Trophoblast cell (in vitro differentiated cells and primary cell): ENCODE measurements at regions not wholly inside any gene's neighbourhood (a gene's known extent, or its start where the extent isn't known, plus 50 kb on each side); places are given as distances from the start of the nearest gene placed in this dataset.

Experiments used
- DNase-seq, 2 donors: peaks; one replicate each; pipeline ENCODE4 v3.0.0-alpha.2; 2016
- H2AFZ ChIP-seq: 2 replicates; pipeline ENCODE4 v1.6.1; 2013; ENCODE audit warnings: low read length, moderate library complexity, mild to moderate bottlenecking; ENCODE audit not compliant: insufficient read depth, poor library complexity
- H2AK5ac ChIP-seq: 2 replicates; pipeline ENCODE4 v1.6.1; 2013; ENCODE audit warnings: mild to moderate bottlenecking, low read length
- H2BK120ac ChIP-seq: 2 replicates; pipeline ENCODE4 v1.6.1; 2013; ENCODE audit warnings: low read length, mild to moderate bottlenecking, moderate library complexity; ENCODE audit not compliant: insufficient read depth, poor library complexity
- H2BK12ac ChIP-seq: 2 replicates; pipeline ENCODE4 v1.6.1; 2013; ENCODE audit warnings: mild to moderate bottlenecking, low read length, moderate library complexity
- H2BK5ac ChIP-seq: 2 replicates; pipeline ENCODE4 v1.6.1; 2013; ENCODE audit warnings: low read length, low read depth, moderate library complexity, mild to moderate bottlenecking; ENCODE audit not compliant: poor library complexity
- H3K14ac ChIP-seq: 2 replicates; pipeline ENCODE4 v1.6.1; 2013; ENCODE audit warnings: mild to moderate bottlenecking, low read length
- H3K18ac ChIP-seq: 2 replicates; pipeline ENCODE4 v1.6.1; 2013; ENCODE audit warnings: mild to moderate bottlenecking, low read length
- H3K23ac ChIP-seq: 2 replicates; pipeline ENCODE4 v1.6.1; 2013; ENCODE audit warnings: low read length
- H3K27ac ChIP-seq: 2 replicates; pipeline ENCODE4 v1.5.1; 2013; ENCODE audit warnings: low read depth, mild to moderate bottlenecking, inconsistent platforms, low read length, moderate library complexity
- H3K27me3 ChIP-seq: 2 replicates; pipeline ENCODE4 v1.6.1; 2013; ENCODE audit warnings: inconsistent platforms, mild to moderate bottlenecking, low read length, moderate library complexity; ENCODE audit not compliant: insufficient read depth
- H3K36me3 ChIP-seq, 2 experiments: 1 replicate in 1 of 2; 2 replicates in 1 of 2; pipeline ENCODE4 v1.6.1; 2013; ENCODE audit warnings: low read length in 2 of 2, mild to moderate bottlenecking in 2 of 2, moderate library complexity in 1 of 2; ENCODE audit not compliant: insufficient read depth in 2 of 2, control insufficient read depth in 1 of 2
- H3K4ac ChIP-seq: 2 replicates; pipeline ENCODE4 v1.6.1; 2013; ENCODE audit warnings: low read depth, mild to moderate bottlenecking, low read length, moderate library complexity
- H3K4me1 ChIP-seq, 2 experiments: 1 replicate in 1 of 2; 2 replicates in 1 of 2; pipeline ENCODE4 v1.6.1; 2013; ENCODE audit warnings: low read length in 2 of 2, mild to moderate bottlenecking in 2 of 2, moderate library complexity in 1 of 2; ENCODE audit not compliant: insufficient read depth in 2 of 2, control insufficient read depth in 1 of 2
- H3K4me2 ChIP-seq: 2 replicates; pipeline ENCODE4 v1.6.1; 2013; ENCODE audit warnings: inconsistent platforms, mild to moderate bottlenecking, low read length, moderate library complexity
- H3K4me3 ChIP-seq: 2 replicates; pipeline ENCODE4 v1.5.1; 2013; ENCODE audit warnings: mild to moderate bottlenecking, low read depth, low read length, inconsistent platforms
- H3K79me1 ChIP-seq: one replicate; pipeline ENCODE4 v1.6.1; 2013; ENCODE audit warnings: low read length
- H3K79me2 ChIP-seq: 2 replicates; pipeline ENCODE4 v1.6.1; 2013; ENCODE audit warnings: low read length, mild to moderate bottlenecking; ENCODE audit not compliant: control insufficient read depth, insufficient read depth, poor library complexity
- H3K9ac ChIP-seq: 2 replicates; pipeline ENCODE4 v1.6.1; 2013; ENCODE audit warnings: mild to moderate bottlenecking, low read length
- H3K9me3 ChIP-seq: 2 replicates; pipeline ENCODE4 v1.6.1; 2013; ENCODE audit warnings: low read depth, mild to moderate bottlenecking, control low read depth, inconsistent platforms, low read length; ENCODE audit not compliant: insufficient read depth
- H4K12ac ChIP-seq: 2 replicates; pipeline ENCODE4 v1.6.1; 2013; ENCODE audit warnings: low read depth, mild to moderate bottlenecking, low read length, moderate library complexity
- H4K8ac ChIP-seq: 2 replicates; pipeline ENCODE4 v1.6.1; 2013; ENCODE audit warnings: low read depth, mild to moderate bottlenecking, low read length, moderate library complexity
- H4K91ac ChIP-seq: one replicate; pipeline ENCODE4 v1.6.1; 2013; ENCODE audit warnings: low read depth, mild to moderate bottlenecking, low read length, moderate library complexity
- WGBS: extraction: QIAGEN DNeasy Blood & Tissue Kit; methylation state at CpG from one replicate; pipeline ENCODE4 v1.1.7; 2013; ENCODE audit warnings: missing lambda C conversion rate; ENCODE audit not compliant: insufficient read length, insufficient coverage; ENCODE audit errors: extremely low coverage; 5-methylcytosine and 5-hydroxymethylcytosine counted together

- no peak overlapping the region for H4K91ac ChIP-seq
- no peaks in the 10 kb centered on the region for H3K36me3 ChIP-seq
- WGBS, result no CpG with 5 or more reads among the region's 6 CpGs
- no peak overlapping the region for H3K4ac ChIP-seq
- H4K8ac ChIP-seq, result no peak overlapping the region
- H2BK12ac ChIP-seq, result no peak overlapping the region
- no peak overlapping the region for H3K4me2 ChIP-seq
- no peak for DNase-seq
- no peak overlapping the region for H3K18ac ChIP-seq
- H2BK120ac ChIP-seq, result no peak overlapping the region
- H3K23ac ChIP-seq, result no peak overlapping the region
- H3K9me3 ChIP-seq, result peaks cover 4% of the 10 kb centered on the region
- no peak overlapping the region for H3K27ac ChIP-seq
- H2BK5ac ChIP-seq, result no peak overlapping the region
- no peak overlapping the region for H3K4me3 ChIP-seq
- no peak overlapping the region for H3K9ac ChIP-seq
- no peaks in the 10 kb centered on the region for H3K79me1 ChIP-seq
- H3K4me1 ChIP-seq, result peaks cover 0 to 4% of the 10 kb centered on the region in 2 experiments
- no peaks in the 10 kb centered on the region for H3K27me3 ChIP-seq
- no peak overlapping the region for H2AK5ac ChIP-seq
- no peak overlapping the region for H3K14ac ChIP-seq
- no peaks in the 10 kb centered on the region for H3K79me2 ChIP-seq
- no peak overlapping the region for H4K12ac ChIP-seq
- no peak overlapping the region for H2AFZ ChIP-seq
Observed at GRCh38 chr1:4959216-4959615, 304.8 kb downstream of the AJAP1 start.

GRCh38 chr1:4957027-4957426 is 302.6 kb downstream of the AJAP1 start:
- Histone ChIP-seq H3K4me2 (no peak overlapping the region), H3K4me1 (peaks cover 0 to 4% of the 10 kb centered on the region in 2 experiments), H3K9ac (no peak overlapping the region), H3K14ac (no peak overlapping the region), H3K4me3 (no peak overlapping the region), H4K91ac (no peak overlapping the region), H3K27me3 (no peaks in the 10 kb centered on the region), H2AK5ac (no peak overlapping the region), H4K12ac (no peak overlapping the region), H2BK120ac (no peak overlapping the region), H3K79me1 (no peaks in the 10 kb centered on the region), H3K4ac (no peak overlapping the region), H3K23ac (no peak overlapping the region), H3K36me3 (no peaks in the 10 kb centered on the region), H4K8ac (no peak overlapping the region), H2BK5ac (no peak overlapping the region), H3K27ac (no peak overlapping the region), H3K18ac (no peak overlapping the region), H3K79me2 (no peaks in the 10 kb centered on the region), H2AFZ (no peak overlapping the region), H2BK12ac (no peak overlapping the region), H3K9me3 (peaks cover 4% of the 10 kb centered on the region)
- no peak for DNase-seq
- WGBS, result no CpG with 5 or more reads among the region's 4 CpGs

DNA sequence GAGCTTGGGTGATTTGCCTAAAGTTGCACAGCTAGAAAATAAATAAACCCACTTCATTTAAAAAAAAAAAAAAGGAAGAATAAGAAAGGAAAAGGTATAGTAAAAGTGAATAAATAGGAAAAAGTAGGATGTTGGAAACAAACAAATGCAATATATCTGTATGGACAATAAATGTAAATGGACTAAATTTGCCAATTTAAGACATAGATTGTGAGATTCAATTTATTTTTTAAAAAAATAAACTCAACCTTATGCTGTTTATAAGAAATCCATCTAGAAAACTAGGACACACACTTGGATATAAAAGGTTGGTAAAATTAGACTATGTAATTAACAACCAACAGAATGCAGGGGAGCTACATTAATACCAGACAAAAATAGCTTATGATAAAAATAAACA is 300.0 kb downstream of the AJAP1 start:
- H2BK12ac ChIP-seq, result no peak overlapping the region

DNA sequence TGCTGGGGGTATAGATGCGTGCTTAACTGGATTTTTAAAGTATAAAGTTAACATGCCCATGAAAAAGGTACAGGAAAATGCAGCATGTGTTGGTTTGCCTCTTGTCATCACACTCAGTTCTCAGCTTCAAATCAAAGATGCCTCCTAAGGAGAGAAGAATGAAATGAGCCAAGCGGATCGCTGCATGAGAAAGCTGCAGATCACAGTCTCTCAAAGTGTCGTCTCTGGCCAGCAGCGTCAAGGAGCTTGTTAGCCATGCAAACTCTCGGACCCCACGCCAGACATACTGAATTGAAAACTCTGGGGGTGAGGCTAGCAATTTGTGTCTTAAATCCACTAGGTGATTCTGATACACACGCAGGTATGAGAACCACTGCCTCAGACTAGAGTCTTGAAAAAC is 297.2 kb downstream of the AJAP1 start:
- H3K27me3 ChIP-seq, result no peaks in the 10 kb centered on the region
- no peaks in the 10 kb centered on the region for H3K4me1 ChIP-seq
- H3K9ac ChIP-seq, result no peak overlapping the region

More for the DNA sequence above, 300.0 kb downstream of the AJAP1 start:
- no peak overlapping the region for H2AFZ ChIP-seq
- no peak overlapping the region for H2BK5ac ChIP-seq
- no peaks in the 10 kb centered on the region for H3K27me3 ChIP-seq
- no peak overlapping the region for H3K9ac ChIP-seq
- H3K27ac ChIP-seq, result no peak overlapping the region
- no peak overlapping the region for H3K23ac ChIP-seq
- DNase-seq, result no peak
- H3K9me3 ChIP-seq, result peaks cover 4% of the 10 kb centered on the region
- H3K4me2 ChIP-seq, result no peak overlapping the region
- no peaks in the 10 kb centered on the region for H3K4me1 ChIP-seq
- H3K18ac ChIP-seq, result no peak overlapping the region
- no peaks in the 10 kb centered on the region for H3K36me3 ChIP-seq
- no peak overlapping the region for H3K14ac ChIP-seq
- no peaks in the 10 kb centered on the region for H3K79me2 ChIP-seq
- H3K4me3 ChIP-seq, result no peak overlapping the region
- no peak overlapping the region for H4K8ac ChIP-seq
- H4K12ac ChIP-seq, result no peak overlapping the region
- no peaks in the 10 kb centered on the region for H3K79me1 ChIP-seq
- H2BK120ac ChIP-seq, result no peak overlapping the region
- H4K91ac ChIP-seq, result no peak overlapping the region
- no peak overlapping the region for H2AK5ac ChIP-seq
- H3K4ac ChIP-seq, result no peak overlapping the region

More for the DNA sequence above, 297.2 kb downstream of the AJAP1 start:
- WGBS, result no CpG with 5 or more reads among the region's 8 CpGs
- DNase-seq, result no peak
- no peak overlapping the region for H3K18ac ChIP-seq
- H4K91ac ChIP-seq, result no peak overlapping the region
- no peaks in the 10 kb centered on the region for H3K79me2 ChIP-seq
- H4K12ac ChIP-seq, result no peak overlapping the region
- no peak overlapping the region for H2AK5ac ChIP-seq
- no peak overlapping the region for H2BK120ac ChIP-seq
- no peak overlapping the region for H3K23ac ChIP-seq
- H3K9me3 ChIP-seq, result peaks cover 4% of the 10 kb centered on the region
- no peak overlapping the region for H2AFZ ChIP-seq
- H3K79me1 ChIP-seq, result no peaks in the 10 kb centered on the region
- no peaks in the 10 kb centered on the region for H3K36me3 ChIP-seq
- no peak overlapping the region for H3K4me3 ChIP-seq
- H2BK12ac ChIP-seq, result no peak overlapping the region
- H3K27ac ChIP-seq, result no peak overlapping the region
- H3K4me2 ChIP-seq, result no peak overlapping the region
- H2BK5ac ChIP-seq, result no peak overlapping the region
- no peak overlapping the region for H4K8ac ChIP-seq
- no peak overlapping the region for H3K14ac ChIP-seq
- H3K4ac ChIP-seq, result no peak overlapping the region
